Testis (tissue), 2 donors: ENCODE measurements at regions not wholly inside any gene's neighbourhood (a gene's known extent, or its start where the extent isn't known, plus 50 kb on each side); places are given as distances from the start of the nearest gene placed in this dataset.

ENCODE experiments used
- DNase-seq: peaks from one replicate; pipeline ENCODE4 v3.0.0-alpha.2; 2019
- H3K27ac ChIP-seq, 2 donors: fragments of 200-600 bp; sonication (generic); one replicate each; pipeline ENCODE4 v1.5.1; 2019
- H3K27me3 ChIP-seq: fragments of 200-600 bp; sonication (generic); one replicate; pipeline ENCODE4 v1.5.1; 2019
- H3K36me3 ChIP-seq: fragments of 200-600 bp; sonication (generic); one replicate; pipeline ENCODE4 v1.5.1; 2017; ENCODE audit warnings: low read depth; ENCODE audit errors: missing control alignments
- H3K4me1 ChIP-seq: fragments of 200-600 bp; sonication (generic); one replicate; pipeline ENCODE4 v1.5.1; 2019
- H3K4me3 ChIP-seq, 2 donors: fragments of 200-600 bp; sonication (generic); one replicate each; pipeline ENCODE4 v1.5.1; 2017 to 2019
- H3K9me3 ChIP-seq: fragments of 200-600 bp; sonication (generic); one replicate; pipeline ENCODE4 v1.5.1; 2017
- POLR2A ChIP-seq: fragments of 450-650 bp; IDR thresholded peaks from one replicate; pipeline ENCODE4 v1.6.1; 2017; ENCODE audit warnings: antibody characterized with exemption, mild to moderate bottlenecking, moderate library complexity
- WGBS, 2 donors: methylation state at CpG; one replicate each; pipeline ENCODE4 v1.1.5; 2018; 5-methylcytosine and 5-hydroxymethylcytosine counted together
- intact Hi-C: fragments of 100-400 bp; cut with DNase I; formaldehyde crosslinking; loops from one replicate; pipeline ENCODE4 v1.15.1; 2023; ENCODE audit warnings: low total_unique reads
- TF ChIP-seq, protein P1 (sequence below), 3 experiments: fragments of 450-650 bp in 2 of 3; fragments of 200-600 bp in 1 of 3; sonication (generic) in 1 of 3; IDR thresholded peaks; one replicate each; pipeline ENCODE4 v1.5.1; 2016 to 2019; ENCODE audit warnings: antibody characterized with exemption in 3 of 3, mild to moderate bottlenecking in 2 of 3, moderate library complexity in 1 of 3

DNA sequence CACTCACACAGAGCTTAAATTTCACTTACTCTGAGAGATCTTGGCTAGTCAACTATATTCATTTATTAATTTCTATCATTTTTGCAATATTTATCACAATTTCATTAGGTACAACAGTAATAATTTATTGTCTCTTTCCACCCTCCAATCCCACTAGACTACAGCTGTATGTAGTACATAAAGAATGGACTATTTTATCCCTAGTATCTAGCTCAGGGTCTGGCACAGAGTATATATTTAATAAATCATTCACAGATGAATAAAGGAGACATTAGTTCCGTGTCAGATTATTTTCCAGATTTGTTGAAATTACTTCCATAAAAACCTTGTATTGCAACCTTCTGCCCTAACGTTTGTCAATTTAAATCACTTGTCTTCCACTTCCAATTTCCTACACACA, 1781.1 kb upstream of the SEL1L start:
- WGBS, 2 donors: 75 to 83% methylated on average over 2 of the region's 2 CpGs

DNA sequence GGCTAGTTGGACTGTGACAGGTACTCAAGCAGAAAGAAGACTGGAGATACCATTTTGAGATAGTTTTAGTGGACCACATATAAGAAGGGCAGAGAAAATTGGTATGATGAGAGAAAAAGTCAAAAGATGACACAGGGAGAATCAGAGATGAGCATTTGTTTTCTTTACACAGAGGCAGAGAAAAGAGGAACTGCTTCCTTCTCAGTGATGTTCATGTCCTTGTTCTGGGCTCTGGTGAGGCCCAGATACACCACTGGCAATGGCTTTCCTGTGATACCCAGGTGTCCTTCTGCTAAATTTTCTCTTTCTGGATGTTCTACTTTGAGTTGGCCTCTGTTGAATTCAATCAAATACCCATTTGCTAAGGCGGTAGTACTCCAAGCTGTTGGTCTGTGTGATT, 1782.7 kb upstream of the SEL1L start:
- intact Hi-C loops: no loop called here

More for the DNA sequence above, 1781.1 kb upstream of the SEL1L start:
- no peak overlapping the region for H3K27ac ChIP-seq
- no peaks in the 10 kb centered on the region for H3K9me3 ChIP-seq
- no peaks in the 10 kb centered on the region for H3K27me3 ChIP-seq
- no peaks in the 10 kb centered on the region for H3K4me1 ChIP-seq
- TF ChIP-seq POLR2A: no peak
- TF ChIP-seq, protein P1, sequence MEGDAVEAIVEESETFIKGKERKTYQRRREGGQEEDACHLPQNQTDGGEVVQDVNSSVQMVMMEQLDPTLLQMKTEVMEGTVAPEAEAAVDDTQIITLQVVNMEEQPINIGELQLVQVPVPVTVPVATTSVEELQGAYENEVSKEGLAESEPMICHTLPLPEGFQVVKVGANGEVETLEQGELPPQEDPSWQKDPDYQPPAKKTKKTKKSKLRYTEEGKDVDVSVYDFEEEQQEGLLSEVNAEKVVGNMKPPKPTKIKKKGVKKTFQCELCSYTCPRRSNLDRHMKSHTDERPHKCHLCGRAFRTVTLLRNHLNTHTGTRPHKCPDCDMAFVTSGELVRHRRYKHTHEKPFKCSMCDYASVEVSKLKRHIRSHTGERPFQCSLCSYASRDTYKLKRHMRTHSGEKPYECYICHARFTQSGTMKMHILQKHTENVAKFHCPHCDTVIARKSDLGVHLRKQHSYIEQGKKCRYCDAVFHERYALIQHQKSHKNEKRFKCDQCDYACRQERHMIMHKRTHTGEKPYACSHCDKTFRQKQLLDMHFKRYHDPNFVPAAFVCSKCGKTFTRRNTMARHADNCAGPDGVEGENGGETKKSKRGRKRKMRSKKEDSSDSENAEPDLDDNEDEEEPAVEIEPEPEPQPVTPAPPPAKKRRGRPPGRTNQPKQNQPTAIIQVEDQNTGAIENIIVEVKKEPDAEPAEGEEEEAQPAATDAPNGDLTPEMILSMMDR (IDR thresholded peaks at IDR 0.05): no peak
- H3K4me3 ChIP-seq: no peak overlapping the region
- intact Hi-C loops: no loop called here
- H3K36me3 ChIP-seq: no peaks in the 10 kb centered on the region
- no peak for DNase-seq

DNA sequence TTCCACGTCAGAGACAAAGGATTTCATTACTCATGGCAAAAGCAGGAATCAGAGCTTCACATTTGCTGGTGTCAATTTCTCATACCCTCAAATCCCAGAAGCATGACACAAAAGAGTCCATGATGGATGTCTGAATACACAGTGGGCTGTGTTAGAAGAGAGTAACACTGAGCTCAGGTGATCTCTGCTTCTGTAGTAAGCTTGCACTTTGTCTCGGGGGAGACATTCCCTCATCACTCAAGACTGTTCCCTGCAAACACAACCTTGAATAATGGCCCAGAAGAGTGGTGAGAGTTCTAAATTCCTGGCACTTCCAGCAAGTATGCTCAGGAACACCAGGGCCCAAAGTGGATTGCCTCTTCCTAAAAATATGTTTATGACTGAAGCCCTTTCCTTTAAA, 1787.2 kb upstream of the SEL1L start:
- 94 to 99% methylated on average over 2 of the region's 2 CpGs for WGBS, 2 donors
- TF ChIP-seq POLR2A: no peak
- TF ChIP-seq, protein P1 (IDR thresholded peaks at IDR 0.05): no peak

More for the DNA sequence above, 1782.7 kb upstream of the SEL1L start:
- no peak for DNase-seq
- Histone ChIP-seq H3K4me3 (no peak overlapping the region), H3K4me1 (no peaks in the 10 kb centered on the region), H3K27ac (no peak overlapping the region), H3K9me3 (no peaks in the 10 kb centered on the region), H3K36me3 (no peaks in the 10 kb centered on the region), H3K27me3 (no peaks in the 10 kb centered on the region)
- WGBS, 2 donors: 82 to 88% methylated on average over 1 of the region's 1 CpG
- TF ChIP-seq, protein P1 (IDR thresholded peaks at IDR 0.05): no peak
- no peak for TF ChIP-seq POLR2A

DNA sequence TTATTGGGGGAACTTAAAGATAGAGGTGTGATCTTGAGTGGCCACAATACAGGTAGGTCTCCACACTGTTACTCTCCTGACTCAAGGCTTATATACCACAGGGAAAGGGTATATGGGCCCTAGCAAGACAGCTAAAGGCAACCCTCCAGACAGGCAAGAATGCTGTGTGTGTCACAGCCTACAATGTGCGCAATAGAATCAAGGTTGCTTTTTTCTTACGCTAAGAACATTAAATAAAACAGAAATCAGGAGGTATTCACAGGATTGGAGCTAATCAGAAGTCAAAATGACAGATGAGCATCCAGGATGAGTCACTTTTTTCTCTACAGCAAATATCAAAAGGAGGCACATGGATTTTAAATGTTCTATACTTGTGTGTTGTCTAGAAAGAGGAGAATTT, 1797.9 kb upstream of the SEL1L start:
- Histone ChIP-seq H3K4me1 (no peaks in the 10 kb centered on the region), H3K9me3 (no peaks in the 10 kb centered on the region), H3K4me3 (no peak overlapping the region), H3K27me3 (no peaks in the 10 kb centered on the region), H3K36me3 (no peaks in the 10 kb centered on the region), H3K27ac (no peak overlapping the region)
- intact Hi-C loops: no loop called here
- DNase-seq: no peak
- no peak for TF ChIP-seq POLR2A
- TF ChIP-seq, protein P1 (IDR thresholded peaks at IDR 0.05): no peak
- 87 to 98% methylated on average over 2 of the region's 2 CpGs for WGBS, 2 donors

More for the DNA sequence above, 1787.2 kb upstream of the SEL1L start:
- no peak for DNase-seq
- no peaks in the 10 kb centered on the region for H3K4me1 ChIP-seq
- H3K4me3 ChIP-seq: no peak overlapping the region
- no peaks in the 10 kb centered on the region for H3K9me3 ChIP-seq
- no peak overlapping the region for H3K27ac ChIP-seq
- intact Hi-C loops: no loop called here
- no peaks in the 10 kb centered on the region for H3K36me3 ChIP-seq
- H3K27me3 ChIP-seq: no peaks in the 10 kb centered on the region

DNA sequence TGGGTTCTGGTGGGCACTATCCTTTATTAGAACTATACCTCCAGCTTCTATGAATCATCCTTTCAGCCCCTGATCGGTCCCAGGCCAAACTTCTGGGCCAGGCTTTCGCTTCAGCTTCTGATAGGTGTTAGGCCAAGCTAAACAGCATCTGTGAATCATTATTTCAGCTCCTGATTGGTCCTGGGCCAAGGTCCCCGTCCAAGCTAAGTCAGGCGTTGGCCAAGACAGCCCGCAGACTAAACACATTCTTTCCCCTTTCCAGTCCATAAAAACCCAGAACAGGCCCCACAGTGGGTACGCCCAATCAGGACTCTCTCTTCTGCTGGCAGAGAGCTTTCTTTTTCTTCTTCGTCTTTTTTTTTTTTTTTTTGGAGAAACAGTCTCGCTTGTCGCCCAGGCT, 1808.9 kb upstream of the SEL1L start:
- Histone ChIP-seq H3K4me1 (no peaks in the 10 kb centered on the region), H3K9me3 (no peaks in the 10 kb centered on the region), H3K36me3 (no peaks in the 10 kb centered on the region), H3K27me3 (no peaks in the 10 kb centered on the region), H3K27ac (no peak overlapping the region), H3K4me3 (peak overlapping the region in 1 of 2 donors; percentile 18)
- TF ChIP-seq, protein P1 (IDR thresholded peaks at IDR 0.05): no peak
- TF ChIP-seq POLR2A: no peak
- peak; percentile 57 for DNase-seq
- intact Hi-C loops: no loop called here
- WGBS, 2 donors: 30 to 37% methylated on average over 9 of the region's 9 CpGs
